Activated CD8-positive, alpha-beta T cell treated with anti-CD3 and anti-CD28 coated beads, Interleukin-2, amount 10 ng/mL, durations not matched to agents 7 days and 5 days (primary cell): ENCODE measurements at regions not wholly inside any gene's neighbourhood (a gene's known extent, or its start where the extent isn't known, plus 50 kb on each side); places are given as distances from the start of the nearest gene placed in this dataset.
"Not testable (repeated sequence)": the region's sequence is repeated elsewhere in the genome, so short reads cannot be mapped to it uniquely, and the experiment has no call there.

Experiments
- ATAC-seq: fragments of 150-1000 bp; cut with Tn5 transposase; one replicate; pipeline ENCODE4 v1.10.0; 2021; ENCODE audit warnings: moderate library complexity
- CTCF ChIA-PET: fragments of 350-600 bp; sonication (Branson Sonifier 250); formaldehyde crosslinking; loops from one replicate; lab custom pipeline; 2021; ENCODE audit warnings: antibody characterized with exemption; lab: Charles Lee
- POLR2A ChIA-PET: fragments of 350-600 bp; sonication (Branson Sonifier 250); formaldehyde crosslinking; loops from one replicate; lab custom pipeline; 2021; ENCODE audit warnings: antibody characterized with exemption; lab: Charles Lee
- DNase-seq: peaks from one replicate; pipeline ENCODE4 v3.0.0-alpha.2; 2020
- H3K27ac Mint-ChIP-seq: one replicate; pipeline ENCODE4 v1.8.0; 2021; ENCODE audit warnings: mild to moderate bottlenecking, mixed read lengths
- H3K27me3 Mint-ChIP-seq: one replicate; pipeline ENCODE4 v1.8.0; 2021; ENCODE audit warnings: low read depth, mixed read lengths
- H3K36me3 Mint-ChIP-seq: one replicate; pipeline ENCODE4 v1.8.0; 2021; ENCODE audit warnings: low read depth, mixed read lengths
- H3K4me1 Mint-ChIP-seq: one replicate; pipeline ENCODE4 v1.8.0; 2021; ENCODE audit warnings: low read depth, mixed read lengths
- H3K4me3 Mint-ChIP-seq: one replicate; pipeline ENCODE4 v1.8.0; 2021; ENCODE audit warnings: mild to moderate bottlenecking, mixed read lengths
- H3K9me3 Mint-ChIP-seq: one replicate; pipeline ENCODE4 v1.8.0; 2022; ENCODE audit warnings: mixed read lengths; ENCODE audit not compliant: insufficient read depth

DNA sequence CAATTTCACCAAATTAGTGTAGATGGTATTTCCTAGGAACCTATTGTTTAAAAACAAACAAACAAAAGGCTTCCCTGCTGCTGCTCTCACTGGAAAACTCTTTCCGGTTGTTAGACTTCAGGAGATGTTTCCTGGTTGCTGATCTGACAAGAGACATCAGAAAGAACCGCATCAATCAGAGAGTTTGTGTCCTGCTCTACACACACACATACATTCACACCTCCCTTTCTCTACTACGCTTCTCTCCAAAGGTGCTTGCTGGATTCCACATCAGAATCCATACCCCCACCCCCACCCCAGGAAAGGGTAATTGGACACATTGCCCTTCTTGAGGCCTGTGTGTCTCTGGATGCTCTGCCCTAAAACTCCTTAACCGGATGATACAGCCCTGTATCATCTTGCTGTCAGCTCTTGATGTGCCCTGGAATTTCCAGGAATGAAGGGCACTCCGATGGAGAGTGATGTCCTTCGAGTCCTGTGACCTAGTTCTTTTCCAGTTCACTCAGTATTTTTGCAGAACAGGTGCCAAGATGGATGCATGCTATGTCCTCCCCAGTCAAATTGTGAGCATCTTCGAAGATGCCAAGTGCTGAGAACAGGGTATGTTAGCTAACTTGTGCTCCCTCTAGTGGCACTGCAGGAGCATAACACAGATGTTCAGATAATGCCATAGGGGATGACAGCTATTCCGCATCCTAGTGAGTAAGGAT, 113.7 kb upstream of the SLC35F3 start:
- CTCF ChIA-PET = interaction anchor here (0.8 to 1.3 kb wide), 7 partner anchors 16 to 486 kb away, joined by 3 to 15 read pairs (median 4); no protein-coding TSS in a partner anchor
- Mint-ChIP-seq H3K4me3 (no peak overlapping the region), H3K4me1 (no peaks in the 10 kb centered on the region), H3K27ac (no peak overlapping the region), H3K27me3 (no peaks in the 10 kb centered on the region), H3K36me3 (no peaks in the 10 kb centered on the region), H3K9me3 (no peaks in the 10 kb centered on the region)
- POLR2A ChIA-PET = no interaction called here
- peak; percentile 78 for ATAC-seq
- DNase-seq = peak; percentile 46

DNA sequence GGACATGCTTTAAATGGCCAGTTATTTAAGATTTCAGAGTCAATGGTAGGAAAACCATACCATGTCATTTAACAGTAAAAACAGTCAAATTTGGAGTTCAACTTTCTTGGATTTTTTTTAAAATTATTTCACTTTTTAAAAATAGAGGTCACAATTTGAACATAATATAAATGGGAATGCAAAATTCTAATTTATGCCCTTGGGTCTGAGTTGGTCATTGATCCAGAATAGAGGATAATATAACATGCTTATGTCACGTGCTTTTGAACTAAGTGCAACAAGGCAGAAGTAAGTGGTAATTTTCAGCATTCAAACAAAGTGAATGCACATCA, 113.1 kb upstream of the SLC35F3 start:
- Mint-ChIP-seq H3K36me3 (no peaks in the 10 kb centered on the region), H3K4me1 (no peaks in the 10 kb centered on the region), H3K27me3 (no peaks in the 10 kb centered on the region), H3K4me3 (no peak overlapping the region), H3K9me3 (no peaks in the 10 kb centered on the region), H3K27ac (no peak overlapping the region)
- ChIA-PET POLR2A (no interaction called here), CTCF (interaction anchor here (0.8 to 1.3 kb wide), 7 partner anchors 17 to 486 kb away, joined by 3 to 15 read pairs (median 4); no protein-coding TSS in a partner anchor)
- ATAC-seq (no peak), DNase-seq (no peak)

DNA sequence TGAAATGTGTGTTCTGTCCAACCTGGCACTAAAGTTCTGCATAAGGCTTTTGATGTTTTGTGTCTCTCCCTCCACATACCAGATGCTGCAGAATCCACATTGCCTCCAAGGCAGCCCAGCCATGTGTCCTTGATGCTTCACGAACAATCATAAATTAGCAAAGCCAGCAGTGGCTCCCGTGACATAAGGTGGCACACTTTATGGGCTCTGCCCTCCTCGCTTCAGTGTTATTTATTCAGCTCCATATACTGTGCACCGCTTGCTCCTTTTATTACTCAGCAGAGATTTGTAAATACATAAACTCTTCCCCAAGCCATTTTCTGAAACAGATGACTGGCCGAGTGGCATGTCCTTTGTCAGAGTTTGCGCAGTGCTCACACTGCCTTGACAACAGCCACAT, 112.8 kb upstream of the SLC35F3 start:
- Mint-ChIP-seq H3K9me3 (no peaks in the 10 kb centered on the region), H3K4me3 (no peak overlapping the region), H3K27me3 (no peaks in the 10 kb centered on the region), H3K27ac (no peak overlapping the region), H3K36me3 (no peaks in the 10 kb centered on the region), H3K4me1 (no peaks in the 10 kb centered on the region)
- ATAC-seq (no peak), DNase-seq (no peak)
- CTCF ChIA-PET = interaction anchor here (0.9 to 1.3 kb wide), 6 partner anchors 17 to 487 kb away, joined by 3 to 15 read pairs (median 4); no protein-coding TSS in a partner anchor
- POLR2A ChIA-PET = no interaction called here

DNA sequence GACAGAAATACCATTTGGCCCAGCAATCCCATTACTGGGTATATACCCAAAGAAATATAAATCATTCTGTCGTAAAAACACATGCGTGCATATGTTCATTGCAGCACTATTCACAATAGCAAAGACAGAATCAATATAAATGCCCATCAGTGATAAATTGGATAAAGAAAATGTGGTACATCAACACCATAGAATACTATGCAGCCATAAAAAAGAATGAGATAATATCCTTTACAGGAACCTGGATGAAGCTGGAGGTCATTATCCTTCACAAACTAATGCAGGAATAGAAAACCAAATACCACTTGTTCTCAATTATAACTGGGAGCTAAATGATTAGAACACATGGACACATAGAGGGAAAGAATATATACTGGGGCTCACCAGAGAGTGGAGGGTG, 109.6 kb upstream of the SLC35F3 start:
- H3K4me1 Mint-ChIP-seq = no peaks in the 10 kb centered on the region
- H3K27ac Mint-ChIP-seq = no peak overlapping the region
- no peaks in the 10 kb centered on the region for H3K36me3 Mint-ChIP-seq
- no peak overlapping the region for H3K4me3 Mint-ChIP-seq
- no peak for ATAC-seq
- H3K9me3 Mint-ChIP-seq = no peaks in the 10 kb centered on the region
- H3K27me3 Mint-ChIP-seq = no peaks in the 10 kb centered on the region
- no peak for DNase-seq
- ChIA-PET CTCF (interaction anchor here (1.3 kb wide), 1 partner anchor 490 kb away, joined by 3 read pairs; no protein-coding TSS in a partner anchor), POLR2A (no interaction called here)

DNA sequence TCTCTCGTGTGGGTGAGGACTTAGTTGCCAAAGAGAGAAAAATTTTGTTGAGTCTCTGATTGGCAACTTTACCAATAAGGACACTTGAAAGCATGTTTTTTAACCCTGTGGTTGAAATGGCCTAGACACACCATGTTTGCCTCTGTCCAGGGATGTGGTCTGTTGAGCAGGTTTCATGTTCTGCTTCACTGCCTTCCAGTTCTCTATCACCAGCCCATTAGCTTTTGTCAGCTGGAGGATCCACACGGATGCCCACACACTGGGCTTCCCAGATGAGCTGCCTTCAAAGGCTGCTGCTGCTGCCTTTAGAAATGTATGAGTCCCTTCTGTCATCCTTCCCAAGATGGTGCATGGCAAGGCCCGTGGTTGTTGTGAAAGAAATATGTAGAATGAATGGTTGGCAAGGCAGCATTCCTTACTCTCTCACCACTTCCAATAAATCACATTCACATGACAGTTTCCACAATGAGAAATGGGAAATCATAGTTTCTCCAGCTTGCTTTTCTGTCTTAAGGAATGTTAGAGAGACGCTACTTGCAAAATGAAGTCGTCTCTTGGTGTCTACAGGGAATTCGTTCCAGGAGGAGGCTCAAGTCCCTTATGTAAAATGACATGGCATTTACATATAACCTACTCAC, 108.2 kb upstream of the SLC35F3 start:
- H3K27ac Mint-ChIP-seq = no peak overlapping the region
- no peaks in the 10 kb centered on the region for H3K27me3 Mint-ChIP-seq
- POLR2A ChIA-PET = no interaction called here
- no peak for DNase-seq
- CTCF ChIA-PET = no interaction called here
- no peak overlapping the region for H3K4me3 Mint-ChIP-seq
- no peaks in the 10 kb centered on the region for H3K9me3 Mint-ChIP-seq
- no peaks in the 10 kb centered on the region for H3K4me1 Mint-ChIP-seq
- H3K36me3 Mint-ChIP-seq = no peaks in the 10 kb centered on the region
- no peak for ATAC-seq

DNA sequence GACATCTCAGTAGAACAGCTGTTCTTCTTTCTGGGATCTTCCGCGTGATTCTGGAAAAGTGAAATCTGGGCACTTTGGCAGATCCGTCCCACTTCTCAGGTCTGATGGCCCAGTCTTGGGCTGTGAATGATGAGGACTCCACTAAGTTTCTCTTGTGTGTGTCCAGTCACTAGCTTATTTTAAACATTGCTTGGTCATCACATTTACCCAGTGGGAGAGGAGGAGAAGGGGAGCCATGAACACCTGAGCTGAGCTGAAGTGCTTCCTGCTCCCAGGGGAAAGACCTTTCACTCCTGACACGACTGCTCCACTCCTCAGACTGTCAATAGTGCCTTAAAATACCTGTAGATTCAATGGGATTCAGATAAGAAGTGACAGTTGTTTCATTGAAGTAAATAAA, 101.9 kb upstream of the SLC35F3 start:
- H3K36me3 Mint-ChIP-seq = no peaks in the 10 kb centered on the region
- CTCF ChIA-PET = no interaction called here
- H3K27ac Mint-ChIP-seq = no peak overlapping the region
- no peaks in the 10 kb centered on the region for H3K4me1 Mint-ChIP-seq
- no peak for ATAC-seq
- DNase-seq = no peak
- peaks cover 3% of the 10 kb centered on the region for H3K9me3 Mint-ChIP-seq
- H3K4me3 Mint-ChIP-seq = no peak overlapping the region
- POLR2A ChIA-PET = interaction anchor here (0.6 kb wide), 1 partner anchor 1395 kb away, joined by 3 read pairs; no protein-coding TSS in a partner anchor
- no peaks in the 10 kb centered on the region for H3K27me3 Mint-ChIP-seq

DNA sequence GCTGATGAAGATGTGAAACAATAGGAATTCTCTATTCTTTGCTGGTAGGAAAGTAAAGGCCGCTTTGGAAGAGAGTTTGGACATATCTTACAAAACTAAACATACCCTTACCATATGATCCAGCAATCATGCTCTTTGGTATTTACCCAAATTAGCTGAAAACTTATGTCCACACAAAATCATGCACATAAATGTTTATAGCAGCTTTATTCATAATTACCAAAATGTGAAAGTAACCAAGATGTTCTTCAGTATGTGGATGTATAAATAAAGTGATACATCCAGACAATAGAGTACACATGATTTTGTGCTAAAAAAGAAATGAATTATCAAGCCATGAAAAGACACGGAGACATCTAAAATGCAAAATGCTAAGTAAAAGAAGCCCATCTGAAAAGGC, 98.7 kb upstream of the SLC35F3 start:
- Mint-ChIP-seq H3K36me3 (no peaks in the 10 kb centered on the region), H3K27ac (no peak overlapping the region), H3K9me3 (peaks cover 3% of the 10 kb centered on the region), H3K4me3 (no peak overlapping the region), H3K4me1 (no peaks in the 10 kb centered on the region), H3K27me3 (no peaks in the 10 kb centered on the region)
- DNase-seq = no peak
- no peak for ATAC-seq
- POLR2A ChIA-PET = no interaction called here
- CTCF ChIA-PET = no interaction called here

DNA sequence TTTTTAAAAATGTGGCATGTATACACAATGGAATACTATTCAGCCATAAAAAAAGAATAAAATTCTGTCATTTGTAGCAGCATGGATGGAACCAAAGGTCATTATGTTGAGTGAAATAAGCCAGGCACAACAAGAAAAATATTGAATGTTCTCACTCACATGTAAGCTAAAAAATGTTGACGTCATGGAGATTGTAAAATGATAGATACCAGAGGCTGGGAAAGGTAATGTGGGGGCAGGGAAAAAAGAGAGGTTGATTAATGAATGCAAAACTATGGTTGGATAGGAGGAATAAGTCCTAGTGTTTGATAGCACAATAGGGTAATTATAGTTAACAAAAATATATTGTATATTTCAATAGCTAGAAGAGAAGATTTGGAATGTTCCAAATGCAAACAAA, 89.1 kb upstream of the SLC35F3 start:
- no peaks in the 10 kb centered on the region for H3K9me3 Mint-ChIP-seq
- ChIA-PET CTCF (no interaction called here), POLR2A (no interaction called here)
- H3K36me3 Mint-ChIP-seq = no peaks in the 10 kb centered on the region
- H3K4me3 Mint-ChIP-seq = no peak overlapping the region
- ATAC-seq (no peak), DNase-seq (no peak)
- no peak overlapping the region for H3K27ac Mint-ChIP-seq
- no peaks in the 10 kb centered on the region for H3K4me1 Mint-ChIP-seq
- no peaks in the 10 kb centered on the region for H3K27me3 Mint-ChIP-seq

DNA sequence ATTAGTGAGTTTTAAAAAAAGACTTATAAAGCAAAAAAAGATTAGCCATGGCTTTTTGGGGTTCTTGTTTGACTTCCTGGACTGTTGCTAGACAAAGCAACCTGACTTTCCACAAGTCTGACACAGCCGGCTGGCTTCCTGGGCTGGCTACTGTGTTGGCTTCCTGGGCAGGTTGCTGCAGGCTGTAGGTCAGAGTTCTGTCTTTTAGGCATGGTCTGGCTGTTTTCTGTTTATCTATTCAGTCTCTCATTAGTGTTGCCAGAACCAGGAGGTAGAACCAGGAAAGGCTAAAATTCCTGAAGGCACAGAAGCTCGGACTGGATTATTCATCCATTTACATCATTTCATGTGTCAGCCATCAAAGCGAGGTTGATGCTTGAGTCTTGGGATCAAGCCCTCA, 88.6 kb upstream of the SLC35F3 start:
- POLR2A ChIA-PET = no interaction called here
- Mint-ChIP-seq H3K27ac (no peak overlapping the region), H3K4me3 (no peak overlapping the region), H3K27me3 (no peaks in the 10 kb centered on the region), H3K9me3 (no peaks in the 10 kb centered on the region), H3K36me3 (no peaks in the 10 kb centered on the region), H3K4me1 (no peaks in the 10 kb centered on the region)
- no peak for DNase-seq
- CTCF ChIA-PET = no interaction called here
- no peak for ATAC-seq

DNA sequence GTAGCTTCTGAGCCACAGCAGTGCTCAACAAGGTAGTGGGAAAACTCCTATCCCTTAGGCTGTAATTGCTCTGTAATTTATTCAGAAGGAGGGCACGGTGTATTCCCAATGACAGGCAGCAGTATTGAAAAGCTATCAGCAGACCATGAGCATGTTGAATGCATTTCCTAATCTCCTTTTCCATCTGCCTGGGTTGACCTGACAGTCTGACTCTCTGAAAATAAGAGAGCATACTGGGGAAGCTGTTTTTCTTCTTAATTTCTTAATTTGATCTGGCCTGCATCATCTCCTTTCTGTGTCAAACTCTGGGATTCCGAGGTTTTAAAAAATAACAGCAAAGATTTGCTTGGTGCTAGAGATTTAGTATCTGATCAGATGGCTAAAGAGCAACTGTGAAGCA, 88.1 kb upstream of the SLC35F3 start:
- no peaks in the 10 kb centered on the region for H3K36me3 Mint-ChIP-seq
- H3K4me3 Mint-ChIP-seq = no peak overlapping the region
- no peaks in the 10 kb centered on the region for H3K9me3 Mint-ChIP-seq
- CTCF ChIA-PET = no interaction called here
- H3K4me1 Mint-ChIP-seq = no peaks in the 10 kb centered on the region
- H3K27me3 Mint-ChIP-seq = no peaks in the 10 kb centered on the region
- H3K27ac Mint-ChIP-seq = no peak overlapping the region
- DNase-seq = no peak
- ATAC-seq = no peak
- POLR2A ChIA-PET = no interaction called here

DNA sequence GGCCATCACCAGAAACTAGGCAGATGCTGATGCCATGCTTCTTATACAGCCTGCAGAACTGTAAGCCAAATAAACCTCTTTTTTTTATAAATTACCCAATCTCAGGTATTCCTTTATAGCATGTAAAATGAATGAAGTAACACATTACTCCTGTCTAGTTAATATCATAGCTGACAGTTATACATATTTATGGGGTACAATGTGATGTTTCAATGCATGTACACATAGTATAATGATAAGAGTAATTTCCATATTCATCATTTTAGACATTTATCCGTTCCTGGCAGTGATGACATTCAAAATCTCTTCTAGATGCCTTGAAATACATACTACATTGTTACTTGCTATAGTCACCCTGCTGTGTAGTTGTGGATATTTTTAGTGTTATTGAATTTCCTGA, 85.4 kb upstream of the SLC35F3 start:
- H3K9me3 Mint-ChIP-seq = no peaks in the 10 kb centered on the region
- no peaks in the 10 kb centered on the region for H3K36me3 Mint-ChIP-seq
- H3K4me3 Mint-ChIP-seq = no peak overlapping the region
- H3K4me1 Mint-ChIP-seq = no peaks in the 10 kb centered on the region
- CTCF ChIA-PET = no interaction called here
- H3K27me3 Mint-ChIP-seq = no peaks in the 10 kb centered on the region
- POLR2A ChIA-PET = no interaction called here
- no peak overlapping the region for H3K27ac Mint-ChIP-seq
- DNase-seq = no peak
- no peak for ATAC-seq

DNA sequence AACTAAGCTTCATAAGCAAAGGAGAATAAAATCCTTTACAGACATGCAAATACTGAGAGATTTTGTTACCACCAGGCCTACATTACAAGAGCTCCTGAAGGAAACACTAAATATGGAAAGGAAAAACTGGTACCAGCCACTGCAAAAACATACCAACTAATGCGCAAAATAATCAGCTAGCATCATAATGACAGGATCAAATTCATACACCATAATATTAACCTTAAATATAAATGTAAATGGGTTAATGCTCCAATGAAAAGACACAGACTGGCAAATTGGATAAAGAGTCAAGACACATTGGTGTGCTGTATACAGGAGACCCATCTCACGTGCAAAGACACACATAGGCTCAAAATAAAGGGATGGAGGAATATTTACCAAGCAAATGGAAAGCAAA, 80.3 kb upstream of the SLC35F3 start:
- H3K27me3 Mint-ChIP-seq, H3K9me3 Mint-ChIP-seq, POLR2A ChIA-PET, H3K4me1 Mint-ChIP-seq, CTCF ChIA-PET, ATAC-seq, DNase-seq, H3K4me3 Mint-ChIP-seq, H3K36me3 Mint-ChIP-seq, H3K27ac Mint-ChIP-seq: not testable (repeated sequence)
